NB4 (cell line): ENCODE measurements at regions not wholly inside any gene's neighbourhood (a gene's known extent, or its start where the extent isn't known, plus 50 kb on each side); places are given as distances from the start of the nearest gene placed in this dataset.

Source experiments
- DNase-seq: peaks from one replicate; pipeline ENCODE4 v3.0.0; 2010; ENCODE audit warnings: low read depth
- H3K4me3 ChIP-seq: one replicate; pipeline ENCODE4 v1.5.1; 2011; ENCODE audit warnings: mild to moderate bottlenecking, low read depth, low read length, moderate library complexity
- MYC ChIP-seq: IDR thresholded peaks from 2 replicates; pipeline ENCODE4 v1.6.1; 2011; ENCODE audit warnings: low read depth, low read length
- POLR2A ChIP-seq: IDR thresholded peaks from 2 replicates; pipeline ENCODE4 v1.6.1; 2011; ENCODE audit warnings: mild to moderate bottlenecking; ENCODE audit not compliant: insufficient read length; ENCODE audit errors: extremely low read depth
- TF ChIP-seq, protein P1 (sequence below): IDR thresholded peaks from 2 replicates; pipeline ENCODE4 v1.6.1; 2011; ENCODE audit warnings: low read depth, low read length
- TF ChIP-seq, protein P2 (sequence below): IDR thresholded peaks from one replicate; pipeline ENCODE4 v1.5.1; 2012; ENCODE audit warnings: low read depth, low read length

DNA sequence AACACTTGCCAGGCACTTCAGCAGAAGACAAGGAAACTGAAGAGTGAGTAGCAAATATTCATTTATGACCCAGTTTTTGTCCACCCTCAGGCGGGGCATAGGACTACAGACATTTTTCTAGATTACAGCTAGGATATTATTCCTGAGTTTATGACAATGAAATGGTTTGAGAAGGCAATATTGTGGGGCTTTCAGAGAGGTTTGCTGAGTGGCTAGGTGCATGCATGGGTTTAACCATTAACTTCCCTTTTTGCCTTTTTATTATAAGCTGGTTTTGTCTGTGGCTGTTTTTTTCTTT is 104.0 kb upstream of the BCAT1 start:
- H3K4me3 ChIP-seq, result peak overlapping the region; percentile 85
- TF ChIP-seq POLR2A, result no peak
- TF ChIP-seq, protein P1, sequence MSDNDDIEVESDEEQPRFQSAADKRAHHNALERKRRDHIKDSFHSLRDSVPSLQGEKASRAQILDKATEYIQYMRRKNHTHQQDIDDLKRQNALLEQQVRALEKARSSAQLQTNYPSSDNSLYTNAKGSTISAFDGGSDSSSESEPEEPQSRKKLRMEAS, result no peak
- TF ChIP-seq, protein P2, sequence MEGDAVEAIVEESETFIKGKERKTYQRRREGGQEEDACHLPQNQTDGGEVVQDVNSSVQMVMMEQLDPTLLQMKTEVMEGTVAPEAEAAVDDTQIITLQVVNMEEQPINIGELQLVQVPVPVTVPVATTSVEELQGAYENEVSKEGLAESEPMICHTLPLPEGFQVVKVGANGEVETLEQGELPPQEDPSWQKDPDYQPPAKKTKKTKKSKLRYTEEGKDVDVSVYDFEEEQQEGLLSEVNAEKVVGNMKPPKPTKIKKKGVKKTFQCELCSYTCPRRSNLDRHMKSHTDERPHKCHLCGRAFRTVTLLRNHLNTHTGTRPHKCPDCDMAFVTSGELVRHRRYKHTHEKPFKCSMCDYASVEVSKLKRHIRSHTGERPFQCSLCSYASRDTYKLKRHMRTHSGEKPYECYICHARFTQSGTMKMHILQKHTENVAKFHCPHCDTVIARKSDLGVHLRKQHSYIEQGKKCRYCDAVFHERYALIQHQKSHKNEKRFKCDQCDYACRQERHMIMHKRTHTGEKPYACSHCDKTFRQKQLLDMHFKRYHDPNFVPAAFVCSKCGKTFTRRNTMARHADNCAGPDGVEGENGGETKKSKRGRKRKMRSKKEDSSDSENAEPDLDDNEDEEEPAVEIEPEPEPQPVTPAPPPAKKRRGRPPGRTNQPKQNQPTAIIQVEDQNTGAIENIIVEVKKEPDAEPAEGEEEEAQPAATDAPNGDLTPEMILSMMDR, result no peak
- no peak for TF ChIP-seq MYC
- peak; percentile 76 for DNase-seq

DNA sequence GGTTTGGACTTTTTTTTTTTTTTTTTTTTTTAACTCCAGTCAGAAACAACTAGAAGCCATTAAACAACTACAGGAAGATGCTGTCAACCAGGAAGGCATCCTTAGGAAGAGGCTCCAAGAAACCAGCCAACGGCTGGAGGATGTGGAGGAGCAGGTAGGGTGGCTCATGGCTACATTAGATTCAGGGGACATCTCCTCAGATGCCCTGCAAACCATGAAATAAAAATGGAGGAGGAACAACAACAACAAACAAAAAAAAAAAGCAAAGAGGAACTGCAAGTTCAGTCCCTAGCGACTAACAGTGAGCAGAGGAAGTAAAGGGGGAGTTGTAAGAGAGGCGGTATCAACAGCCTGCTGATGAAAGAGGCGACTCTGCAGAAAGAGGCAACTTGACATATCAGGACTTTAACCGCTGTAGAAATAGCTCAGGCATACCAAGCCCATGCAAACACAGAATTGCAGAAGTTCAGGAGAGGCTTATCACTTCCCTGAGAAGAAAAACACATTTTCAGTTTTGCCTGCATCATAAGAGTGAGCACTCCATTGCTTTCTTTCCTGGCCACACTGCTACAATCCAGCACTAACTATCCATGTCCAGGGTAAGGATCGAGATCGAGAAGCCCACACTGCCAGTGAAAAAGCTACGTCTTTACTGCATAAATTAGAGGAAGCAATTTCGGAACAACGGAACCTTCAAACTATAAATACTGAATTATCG is 103.5 kb upstream of the BCAT1 start:
- H3K4me3 ChIP-seq, result peak overlapping the region; percentile 85
- TF ChIP-seq, protein P2, result no peak
- TF ChIP-seq, protein P1, result peak; percentile 83
- TF ChIP-seq MYC, result peak; percentile 88
- peak; percentile 87 for TF ChIP-seq POLR2A
- peak; percentile 100 for DNase-seq

DNA sequence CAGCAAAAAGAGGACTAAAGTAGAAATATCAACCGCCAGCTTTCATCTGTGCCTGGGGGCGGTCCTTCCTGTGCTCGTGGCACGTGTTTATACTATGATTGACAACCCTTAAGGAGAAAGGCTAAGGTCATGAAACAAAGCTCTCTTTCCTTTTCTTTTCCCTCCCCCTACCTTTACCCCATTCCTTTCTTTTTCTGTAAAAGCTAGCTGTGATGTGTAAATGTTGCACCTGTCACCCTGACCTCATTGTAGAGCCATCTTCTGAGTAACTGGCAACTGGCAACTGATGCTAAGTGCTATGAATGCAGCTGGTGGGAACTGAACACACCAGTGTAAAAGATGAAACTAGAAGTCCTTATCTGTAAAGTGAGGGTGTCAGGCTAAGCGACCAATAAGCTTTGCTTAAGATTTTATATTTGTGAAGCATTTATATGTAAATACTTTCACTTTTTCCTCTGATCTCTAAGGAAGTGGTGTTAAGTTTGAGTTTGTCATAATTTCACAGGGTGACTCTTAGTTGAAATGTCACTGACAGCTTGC is 102.8 kb upstream of the BCAT1 start:
- TF ChIP-seq, protein P2, result no peak
- TF ChIP-seq POLR2A, result no peak
- peak; percentile 77 for TF ChIP-seq MYC
- TF ChIP-seq, protein P1, result peak; percentile 98
- H3K4me3 ChIP-seq, result peak overlapping the region; percentile 85
- peak; percentile 78 for DNase-seq

DNA sequence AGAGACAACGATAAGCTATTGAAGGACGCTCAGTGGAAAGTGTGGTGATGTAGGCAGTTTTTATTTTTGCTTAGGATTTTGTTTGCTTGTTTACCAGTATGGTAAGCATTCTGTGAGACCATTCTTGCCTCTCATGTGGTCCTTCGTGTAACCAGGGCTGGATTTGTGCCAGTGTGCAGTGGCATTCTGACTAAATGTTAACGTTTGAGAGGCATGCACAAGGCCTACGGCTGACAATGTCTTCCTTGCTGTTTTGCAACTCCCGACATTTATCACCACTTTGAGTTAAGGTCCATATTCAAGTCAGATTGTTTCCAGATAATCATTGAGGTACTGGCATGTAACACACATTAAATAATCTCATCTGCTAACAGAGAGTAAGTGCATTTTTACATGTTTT is 102.3 kb upstream of the BCAT1 start:
- H3K4me3 ChIP-seq, result peak overlapping the region; percentile 8
- TF ChIP-seq, protein P2, result no peak
- TF ChIP-seq, protein P1, result 0 out of 2 replicates have a peak, but pooled peaks have one; percentile 18
- TF ChIP-seq POLR2A, result no peak
- TF ChIP-seq MYC, result no peak
- no peak for DNase-seq

DNA sequence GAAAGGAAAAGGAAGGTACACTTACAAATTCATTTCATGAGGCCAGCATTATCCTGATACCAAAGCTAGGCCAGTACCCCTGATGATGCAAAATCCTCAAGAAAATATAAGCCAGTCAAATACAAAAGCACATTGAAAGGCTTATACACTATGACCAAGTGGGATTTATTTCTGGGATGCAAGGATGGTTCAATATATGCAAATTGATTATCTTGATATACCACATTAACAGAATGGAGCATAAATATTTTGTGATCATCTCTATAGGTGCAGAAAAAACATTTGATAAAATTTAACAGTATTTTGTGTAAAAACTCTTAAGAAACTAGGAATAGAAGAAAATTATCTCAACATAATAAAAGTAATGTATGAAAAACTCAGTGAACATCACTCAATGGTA is 97.0 kb upstream of the BCAT1 start:
- TF ChIP-seq, protein P2, result no peak
- TF ChIP-seq POLR2A (no peak), MYC (no peak)
- TF ChIP-seq, protein P1, result no peak
- no peak for DNase-seq
- no peak overlapping the region for H3K4me3 ChIP-seq
